ENCODE measurements at regions not wholly inside any gene's neighbourhood (a gene's known extent, or its start where the extent isn't known, plus 50 kb on each side); places are given as distances from the start of the nearest gene placed in this dataset.

DNA sequence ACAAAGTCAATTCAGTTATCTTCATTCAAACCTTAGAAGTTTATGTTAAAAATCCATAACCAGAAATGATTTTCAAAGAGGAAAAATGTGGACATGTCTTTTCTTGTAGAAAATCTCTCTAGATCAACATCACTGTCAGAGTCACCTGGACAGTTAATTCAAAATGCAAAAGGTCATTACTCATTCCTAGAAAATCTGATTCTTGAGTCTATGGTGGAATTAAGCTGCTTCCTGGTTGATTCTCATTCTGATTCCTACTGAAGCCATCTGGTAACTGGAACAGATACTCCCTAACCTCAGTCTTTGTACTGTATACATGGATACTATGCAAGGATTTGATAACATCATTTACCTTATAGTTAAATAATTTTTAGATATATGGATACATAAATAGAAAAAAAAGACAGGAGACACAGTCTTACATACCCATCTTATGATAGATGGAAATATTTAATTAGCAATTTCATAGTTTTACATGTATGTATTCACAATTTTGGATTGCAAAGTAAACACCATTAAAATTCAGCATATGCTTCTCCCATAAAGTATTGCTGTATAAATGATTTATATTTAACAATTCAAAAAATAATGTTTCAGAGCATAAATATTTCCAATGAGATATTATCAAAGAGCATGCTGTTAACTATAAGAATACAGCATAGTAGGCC is 693.2 kb upstream of the CCDC54 start:
- H3K4me3 Mint-ChIP-seq: no peak overlapping the region
- H3K27ac Mint-ChIP-seq: no peak overlapping the region
- H3K9me3 Mint-ChIP-seq: no peaks in the 10 kb centered on the region
- intact Hi-C loops (cut with micrococcal nuclease): no loop called here
- DNase-seq: no peak
- H3K27me3 Mint-ChIP-seq: no peaks in the 10 kb centered on the region
- no peaks in the 10 kb centered on the region for H3K36me3 Mint-ChIP-seq (ENCODE audit: low read depth)
- H3K4me1 Mint-ChIP-seq: no peaks in the 10 kb centered on the region

DNA sequence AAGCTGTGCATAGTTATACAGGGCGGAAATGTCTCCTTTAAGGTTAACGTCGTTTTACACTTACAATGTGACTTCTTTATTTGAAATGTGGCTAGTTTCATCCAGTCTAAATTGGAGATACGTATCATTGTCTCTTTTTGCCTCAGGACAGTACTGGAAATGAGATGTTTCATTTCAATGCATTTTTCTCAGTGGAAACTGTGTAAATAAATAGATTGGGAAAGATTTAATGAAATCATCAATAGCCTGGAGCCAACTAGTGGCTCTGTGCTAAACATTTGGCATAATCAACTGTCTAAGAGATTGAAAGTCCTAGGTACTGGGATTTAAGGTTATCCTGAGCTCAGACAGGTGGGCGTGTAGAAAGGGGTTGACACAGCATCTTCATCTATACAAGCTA is 691.5 kb upstream of the CCDC54 start:
- no peaks in the 10 kb centered on the region for H3K36me3 Mint-ChIP-seq (ENCODE audit: low read depth)
- H3K4me1 Mint-ChIP-seq: no peaks in the 10 kb centered on the region
- intact Hi-C loops (cut with micrococcal nuclease): no loop called here
- no peaks in the 10 kb centered on the region for H3K27me3 Mint-ChIP-seq
- H3K27ac Mint-ChIP-seq: no peak overlapping the region
- DNase-seq: no peak
- no peaks in the 10 kb centered on the region for H3K9me3 Mint-ChIP-seq
- no peak overlapping the region for H3K4me3 Mint-ChIP-seq

DNA sequence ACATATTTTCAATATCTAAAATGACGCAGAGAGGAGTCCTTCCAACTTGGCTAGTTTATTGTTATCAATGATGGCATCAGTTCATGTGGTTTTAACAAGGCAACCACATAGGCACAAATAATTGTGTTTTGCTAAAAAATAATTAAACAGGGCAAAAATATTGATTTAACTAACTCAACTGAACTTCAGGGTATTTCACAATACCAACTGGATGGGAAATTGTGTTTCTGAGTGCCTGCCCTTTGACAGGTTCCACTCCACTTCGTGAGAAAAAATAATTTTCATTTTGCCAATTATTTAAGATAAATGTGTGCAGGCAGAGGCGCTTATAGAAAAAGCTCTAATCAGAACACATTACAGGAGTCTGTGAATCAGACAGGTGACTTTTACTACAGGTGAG is 689.3 kb upstream of the CCDC54 start:
- Mint-ChIP-seq H3K36me3 (ENCODE audit: low read depth) (no peaks in the 10 kb centered on the region), H3K4me1 (no peaks in the 10 kb centered on the region), H3K27ac (no peak overlapping the region), H3K4me3 (no peak overlapping the region), H3K27me3 (peaks cover 3% of the 10 kb centered on the region), H3K9me3 (no peaks in the 10 kb centered on the region)
- DNase-seq: no peak
- intact Hi-C loops (cut with micrococcal nuclease): no loop called here

DNA sequence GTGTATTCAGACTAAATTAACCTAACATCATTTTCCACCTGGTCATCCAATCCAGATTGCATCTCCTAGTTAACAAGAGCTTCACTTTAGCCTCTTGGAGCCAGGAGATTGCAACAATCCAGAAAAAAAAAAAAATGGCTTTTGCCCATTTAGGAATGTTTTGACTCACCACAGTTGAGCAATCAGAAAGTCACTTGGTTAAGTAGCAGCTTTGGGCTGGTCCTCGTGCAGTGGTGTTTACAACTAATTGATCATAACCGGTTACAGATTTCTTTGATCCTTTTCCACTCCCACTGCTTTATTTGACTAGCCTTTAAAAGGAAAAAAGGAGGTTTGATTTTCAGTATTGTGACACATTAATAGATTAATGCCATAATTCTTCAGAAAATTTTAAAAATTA is 688.8 kb upstream of the CCDC54 start:
- no peaks in the 10 kb centered on the region for H3K4me1 Mint-ChIP-seq
- H3K27me3 Mint-ChIP-seq: peaks cover 3% of the 10 kb centered on the region
- no peaks in the 10 kb centered on the region for H3K36me3 Mint-ChIP-seq (ENCODE audit: low read depth)
- no peak overlapping the region for H3K27ac Mint-ChIP-seq
- no peaks in the 10 kb centered on the region for H3K9me3 Mint-ChIP-seq
- DNase-seq: no peak
- H3K4me3 Mint-ChIP-seq: no peak overlapping the region
- intact Hi-C loops (cut with micrococcal nuclease): no loop called here

DNA sequence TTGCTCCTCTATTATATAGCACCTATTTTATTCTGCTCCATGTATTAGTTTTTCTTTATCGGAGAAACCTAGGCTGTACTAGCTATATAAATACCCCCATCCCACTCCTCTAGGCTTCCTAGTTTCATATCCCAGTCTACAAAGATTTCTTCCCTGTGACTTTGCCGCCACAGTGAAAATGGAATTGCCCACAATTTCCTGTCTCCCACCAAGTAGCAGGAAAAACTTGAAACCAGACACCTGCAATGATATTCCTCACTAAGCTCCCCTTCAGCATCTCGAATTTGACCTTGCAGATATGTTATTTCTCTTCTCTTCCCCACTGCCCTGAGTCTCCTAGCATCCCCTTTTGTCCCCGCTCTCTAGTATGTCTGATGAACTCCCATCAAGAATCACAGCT is 685.8 kb upstream of the CCDC54 start:
- Mint-ChIP-seq H3K36me3 (ENCODE audit: low read depth) (no peaks in the 10 kb centered on the region), H3K9me3 (no peaks in the 10 kb centered on the region), H3K4me3 (no peak overlapping the region), H3K27me3 (peaks cover 3% of the 10 kb centered on the region), H3K27ac (no peak overlapping the region), H3K4me1 (no peaks in the 10 kb centered on the region)
- intact Hi-C loops (cut with micrococcal nuclease): no loop called here
- DNase-seq: no peak

DNA sequence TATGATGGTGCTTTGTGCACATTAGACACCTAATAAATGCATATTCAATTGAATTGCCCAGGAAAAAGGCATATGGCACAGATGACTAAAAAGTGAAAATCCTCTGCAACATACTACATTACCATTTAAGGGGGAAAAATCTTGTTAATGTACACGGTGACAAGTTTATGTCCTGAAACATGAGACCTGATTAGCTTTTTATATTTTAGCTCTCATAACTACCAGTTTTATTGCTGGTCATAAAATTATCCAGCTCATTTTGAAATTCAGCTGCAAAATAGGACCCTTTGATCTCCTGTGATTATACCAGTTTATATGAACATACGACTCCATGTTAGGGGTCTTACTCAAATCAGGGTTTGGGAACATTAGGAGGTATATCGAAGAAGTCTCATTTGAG is 684.6 kb upstream of the CCDC54 start:
- Mint-ChIP-seq H3K4me3 (no peak overlapping the region), H3K27ac (no peak overlapping the region), H3K27me3 (peaks cover 3% of the 10 kb centered on the region), H3K36me3 (ENCODE audit: low read depth) (no peaks in the 10 kb centered on the region), H3K4me1 (no peaks in the 10 kb centered on the region), H3K9me3 (no peaks in the 10 kb centered on the region)
- no peak for DNase-seq
- intact Hi-C loops (cut with micrococcal nuclease): no loop called here

DNA sequence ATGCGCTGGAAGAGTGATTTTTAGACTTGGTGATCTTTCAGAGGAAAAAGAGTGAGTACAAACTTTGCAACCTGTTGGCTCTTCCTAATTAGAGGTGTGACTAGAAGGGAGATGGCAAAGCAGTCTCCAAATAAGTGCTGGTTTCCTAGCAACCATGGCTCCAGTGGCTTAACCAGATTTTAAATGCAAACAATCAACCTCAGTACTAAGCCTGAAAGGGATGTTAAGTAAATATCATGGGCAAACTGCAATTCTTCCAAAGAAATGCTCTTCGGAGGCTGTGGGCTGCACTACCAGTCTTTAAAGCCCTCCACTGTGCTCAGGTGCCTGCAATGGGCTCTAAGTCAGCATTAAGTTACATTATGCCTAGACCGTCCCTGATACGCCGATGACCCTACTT is 678.1 kb upstream of the CCDC54 start:
- no peak for DNase-seq
- no peaks in the 10 kb centered on the region for H3K4me1 Mint-ChIP-seq
- H3K9me3 Mint-ChIP-seq: no peaks in the 10 kb centered on the region
- no peak overlapping the region for H3K27ac Mint-ChIP-seq
- no peaks in the 10 kb centered on the region for H3K36me3 Mint-ChIP-seq (ENCODE audit: low read depth)
- intact Hi-C loops (cut with micrococcal nuclease): no loop called here
- H3K27me3 Mint-ChIP-seq: no peaks in the 10 kb centered on the region
- H3K4me3 Mint-ChIP-seq: no peak overlapping the region

DNA sequence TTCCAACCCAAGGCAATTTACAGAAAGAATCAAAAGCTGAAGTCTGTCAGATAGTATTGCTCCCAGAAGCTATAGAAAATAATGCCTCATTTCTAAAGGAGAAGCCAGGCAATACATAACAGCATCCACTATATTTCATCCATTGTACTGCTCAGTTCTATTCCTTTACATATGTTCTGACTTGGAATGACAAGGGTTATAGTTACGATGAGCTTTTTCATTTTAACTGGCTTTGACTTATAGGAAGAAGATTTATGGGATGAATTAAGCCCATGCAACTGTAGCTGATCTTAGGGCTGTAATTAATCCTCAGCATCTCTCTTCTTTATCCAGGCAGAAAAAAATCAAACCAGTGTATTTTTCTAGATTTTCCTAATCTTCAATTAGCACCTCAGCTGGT is 676.3 kb upstream of the CCDC54 start:
- Mint-ChIP-seq H3K27me3 (no peaks in the 10 kb centered on the region), H3K9me3 (no peaks in the 10 kb centered on the region), H3K4me3 (no peak overlapping the region), H3K4me1 (no peaks in the 10 kb centered on the region), H3K27ac (no peak overlapping the region), H3K36me3 (ENCODE audit: low read depth) (no peaks in the 10 kb centered on the region)
- no peak for DNase-seq
- intact Hi-C loops (cut with micrococcal nuclease): no loop called here

DNA sequence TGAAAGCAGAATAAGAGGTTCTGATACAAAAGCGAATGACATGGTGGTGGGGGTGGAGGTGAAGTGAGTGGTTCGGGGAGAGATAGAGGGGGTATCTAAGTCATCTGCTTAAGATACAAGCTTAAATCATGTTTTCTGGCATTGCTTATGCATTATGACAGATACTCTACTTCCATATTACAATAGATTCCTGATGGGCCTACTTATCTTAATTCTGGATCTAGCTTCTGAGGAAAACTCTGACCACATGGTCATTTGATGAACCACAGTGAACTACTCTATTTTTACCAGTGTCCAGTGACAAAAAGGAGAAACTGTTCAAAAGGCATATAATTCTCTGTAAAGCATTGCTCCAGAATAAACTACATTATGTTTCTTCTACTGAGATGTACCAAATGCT is 673.7 kb upstream of the CCDC54 start:
- no peak for DNase-seq
- Mint-ChIP-seq H3K4me3 (no peak overlapping the region), H3K27ac (no peak overlapping the region), H3K4me1 (no peaks in the 10 kb centered on the region), H3K27me3 (no peaks in the 10 kb centered on the region), H3K9me3 (no peaks in the 10 kb centered on the region), H3K36me3 (ENCODE audit: low read depth) (no peaks in the 10 kb centered on the region)
- intact Hi-C loops (cut with micrococcal nuclease): no loop called here

DNA sequence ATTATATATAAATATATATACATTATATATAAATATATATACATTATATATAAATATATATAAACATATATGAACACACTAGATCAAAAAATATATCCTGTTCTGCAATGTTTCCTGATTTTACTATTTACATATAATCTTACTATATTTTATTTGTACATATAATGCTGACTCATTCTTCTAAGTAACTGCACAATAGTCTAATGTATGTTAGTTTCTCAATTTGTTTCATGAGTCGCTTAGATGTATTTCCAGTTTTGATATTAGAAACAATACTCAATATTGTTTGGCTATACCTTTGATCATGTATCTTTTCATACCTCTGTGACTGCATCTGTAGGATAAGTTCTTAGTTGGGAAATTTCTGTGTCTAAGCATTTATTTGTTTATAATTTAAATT is 669.9 kb upstream of the CCDC54 start:
- no peak overlapping the region for H3K27ac Mint-ChIP-seq
- intact Hi-C loops (cut with micrococcal nuclease): no loop called here
- no peak for DNase-seq
- H3K36me3 Mint-ChIP-seq (ENCODE audit: low read depth): no peaks in the 10 kb centered on the region
- H3K4me1 Mint-ChIP-seq: no peaks in the 10 kb centered on the region
- H3K27me3 Mint-ChIP-seq: peaks cover 2% of the 10 kb centered on the region
- H3K4me3 Mint-ChIP-seq: no peak overlapping the region
- H3K9me3 Mint-ChIP-seq: no peaks in the 10 kb centered on the region

DNA sequence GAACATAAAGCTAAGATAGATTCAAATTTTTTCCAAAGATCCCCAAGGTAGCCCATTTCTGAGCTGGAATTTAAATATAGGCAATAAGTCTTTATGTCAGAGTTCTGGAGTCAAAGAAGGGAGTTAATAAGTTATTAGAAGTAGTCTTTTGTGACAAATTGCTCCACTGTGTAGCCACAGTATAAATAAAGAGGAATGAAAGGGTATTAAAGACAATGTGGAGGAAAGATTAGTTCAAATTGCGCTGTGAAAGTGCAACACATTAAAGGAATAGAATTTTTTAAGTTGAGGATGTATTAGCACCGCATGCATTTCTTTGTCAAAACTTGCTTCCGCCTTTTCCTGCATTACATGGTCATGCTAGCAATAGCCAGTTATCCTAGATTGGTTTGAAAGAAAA is 666.6 kb upstream of the CCDC54 start:
- Mint-ChIP-seq H3K4me3 (no peak overlapping the region), H3K36me3 (ENCODE audit: low read depth) (no peaks in the 10 kb centered on the region), H3K9me3 (no peaks in the 10 kb centered on the region), H3K27me3 (peaks cover 2% of the 10 kb centered on the region), H3K27ac (no peak overlapping the region), H3K4me1 (no peaks in the 10 kb centered on the region)
- no peak for DNase-seq
- intact Hi-C loops (cut with micrococcal nuclease): no loop called here

DNA sequence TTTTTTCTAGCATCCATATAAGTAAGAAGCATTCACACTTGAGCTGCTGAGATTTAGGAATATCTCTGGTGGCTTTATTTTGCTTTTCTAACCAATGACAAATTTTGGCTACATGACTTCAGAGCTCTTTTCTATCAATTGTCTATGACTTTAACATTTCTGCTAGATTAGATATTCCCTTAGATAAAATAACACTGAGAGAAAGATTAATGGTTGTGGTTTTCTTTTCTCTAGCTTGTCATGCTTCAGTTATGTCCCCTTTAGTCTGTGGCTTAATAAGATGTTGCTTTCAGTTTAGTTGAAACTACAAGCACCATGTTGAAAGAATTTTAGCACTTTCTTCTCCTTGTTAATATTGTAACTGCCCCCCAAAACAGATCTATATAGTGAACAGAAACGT is 665.6 kb upstream of the CCDC54 start:
- no peak overlapping the region for H3K27ac Mint-ChIP-seq
- peaks cover 2% of the 10 kb centered on the region for H3K27me3 Mint-ChIP-seq
- intact Hi-C loops (cut with micrococcal nuclease): no loop called here
- no peak for DNase-seq
- no peaks in the 10 kb centered on the region for H3K9me3 Mint-ChIP-seq
- no peaks in the 10 kb centered on the region for H3K36me3 Mint-ChIP-seq (ENCODE audit: low read depth)
- H3K4me3 Mint-ChIP-seq: no peak overlapping the region
- no peaks in the 10 kb centered on the region for H3K4me1 Mint-ChIP-seq

DNA sequence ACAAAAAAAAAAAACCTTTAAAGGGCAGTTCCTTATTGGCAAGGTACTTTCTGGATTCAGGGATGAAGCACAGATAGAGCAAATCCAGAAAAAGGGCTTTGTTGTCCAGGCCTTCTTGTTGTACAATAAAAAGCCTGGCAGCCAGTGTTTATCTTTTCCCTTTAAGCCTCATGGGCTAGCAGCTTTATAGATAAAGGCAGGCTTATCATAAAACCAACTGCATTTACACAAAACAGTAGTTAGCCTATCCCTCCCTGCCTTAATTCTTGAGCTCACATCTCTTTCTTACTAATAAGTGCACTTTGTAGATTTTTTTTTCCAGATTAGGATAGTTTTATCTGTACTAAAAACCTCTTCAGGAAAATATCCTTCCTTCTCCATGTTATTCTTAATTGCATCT is 662.8 kb upstream of the CCDC54 start:
- Mint-ChIP-seq H3K27me3 (peaks cover 2% of the 10 kb centered on the region), H3K4me3 (no peak overlapping the region), H3K4me1 (no peaks in the 10 kb centered on the region), H3K27ac (no peak overlapping the region), H3K9me3 (no peaks in the 10 kb centered on the region), H3K36me3 (ENCODE audit: low read depth) (no peaks in the 10 kb centered on the region)
- intact Hi-C loops (cut with micrococcal nuclease): no loop called here
- no peak for DNase-seq

DNA sequence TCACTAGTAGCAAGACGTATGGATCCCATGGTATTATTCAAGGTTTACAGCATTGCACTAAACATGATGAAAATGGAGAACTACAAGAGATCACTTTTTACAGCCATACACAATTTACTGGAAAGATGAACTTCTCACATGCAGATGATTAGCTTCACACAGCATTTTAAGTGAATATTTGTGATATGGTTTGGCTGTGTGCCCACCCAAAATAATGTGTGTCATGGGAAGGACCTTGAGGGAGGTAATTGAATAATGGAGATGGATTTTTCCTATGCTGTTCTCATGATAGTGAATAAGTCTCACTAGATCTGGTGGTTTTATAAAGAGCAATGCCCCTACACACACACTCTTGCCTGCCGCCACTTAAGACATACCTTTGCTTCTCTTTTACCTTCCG is 662.0 kb upstream of the CCDC54 start:
- Mint-ChIP-seq H3K9me3 (no peaks in the 10 kb centered on the region), H3K27me3 (no peaks in the 10 kb centered on the region), H3K4me3 (no peak overlapping the region), H3K36me3 (ENCODE audit: low read depth) (no peaks in the 10 kb centered on the region), H3K27ac (no peak overlapping the region), H3K4me1 (no peaks in the 10 kb centered on the region)
- intact Hi-C loops (cut with micrococcal nuclease): no loop called here
- no peak for DNase-seq

DNA sequence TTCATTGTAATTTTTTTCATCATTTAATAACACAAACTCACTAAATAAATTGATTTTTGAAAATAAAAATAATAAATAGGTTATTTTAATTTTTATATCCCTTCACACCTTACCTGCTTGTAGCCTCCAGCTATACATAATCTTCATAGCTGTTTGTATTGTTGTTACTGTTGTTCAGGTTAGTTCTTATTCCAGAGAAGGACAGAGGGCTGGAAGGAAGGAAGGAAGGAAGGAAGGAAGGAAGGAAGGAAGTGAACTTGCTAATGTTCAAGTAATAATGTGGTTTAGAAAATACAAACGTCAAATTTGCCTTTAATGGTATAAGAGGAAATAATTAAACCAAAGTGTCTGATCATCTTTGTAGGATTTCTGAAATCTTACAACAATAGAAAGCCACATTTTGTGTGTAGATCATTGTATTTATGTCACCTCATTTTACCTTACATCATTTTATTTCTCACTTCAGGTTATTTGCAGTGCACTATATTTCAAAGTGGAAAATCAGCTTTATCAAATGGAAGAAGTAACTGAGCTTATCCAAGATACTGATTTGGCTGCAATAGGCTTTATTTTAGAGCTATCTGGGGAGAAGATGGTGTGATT is 660.0 kb upstream of the CCDC54 start:
- Mint-ChIP-seq H3K4me1 (no peaks in the 10 kb centered on the region), H3K27ac (no peak overlapping the region), H3K36me3 (ENCODE audit: low read depth) (no peaks in the 10 kb centered on the region), H3K9me3 (no peaks in the 10 kb centered on the region), H3K4me3 (no peak overlapping the region), H3K27me3 (no peaks in the 10 kb centered on the region)
- DNase-seq: no peak
- intact Hi-C loops (cut with micrococcal nuclease): no loop called here
